ENCODE measurements at regions not wholly inside any gene's neighbourhood (a gene's known extent, or its start where the extent isn't known, plus 50 kb on each side); places are given as distances from the start of the nearest gene placed in this dataset.
"Not testable (repeated sequence)": the region's sequence is repeated elsewhere in the genome, so short reads cannot be mapped to it uniquely, and the experiment has no call there.

GRCh38 chr1:87972811-87973210, 644.1 kb downstream of the LMO4 start:
- DNase-seq = no peak

DNA sequence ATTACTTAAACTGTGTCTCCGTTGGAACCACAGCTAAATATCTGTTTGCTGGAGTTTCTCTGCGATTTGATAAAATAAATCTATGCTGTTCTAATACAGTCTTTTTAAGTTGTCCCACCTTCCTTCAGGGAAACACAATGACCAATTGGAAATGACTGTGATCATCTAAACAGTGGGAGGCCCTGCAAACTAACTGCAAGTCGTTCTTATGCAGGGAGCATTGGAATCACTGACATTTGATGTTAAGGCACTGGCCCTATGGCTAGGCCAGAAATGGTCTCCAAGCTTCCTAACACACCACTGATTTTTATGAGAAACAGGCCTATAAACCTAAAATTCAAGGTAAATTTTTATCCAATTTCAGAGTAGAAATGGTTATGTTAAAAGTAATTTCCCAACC, 645.2 kb downstream of the LMO4 start:
- no peak for DNase-seq

GRCh38 chr1:87976316-87976715, 647.6 kb downstream of the LMO4 start:
- DNase-seq = no peak

- DNase-seq = no peak
Observed at GRCh38 chr1:87977145-87977544, 648.5 kb downstream of the LMO4 start.

DNA sequence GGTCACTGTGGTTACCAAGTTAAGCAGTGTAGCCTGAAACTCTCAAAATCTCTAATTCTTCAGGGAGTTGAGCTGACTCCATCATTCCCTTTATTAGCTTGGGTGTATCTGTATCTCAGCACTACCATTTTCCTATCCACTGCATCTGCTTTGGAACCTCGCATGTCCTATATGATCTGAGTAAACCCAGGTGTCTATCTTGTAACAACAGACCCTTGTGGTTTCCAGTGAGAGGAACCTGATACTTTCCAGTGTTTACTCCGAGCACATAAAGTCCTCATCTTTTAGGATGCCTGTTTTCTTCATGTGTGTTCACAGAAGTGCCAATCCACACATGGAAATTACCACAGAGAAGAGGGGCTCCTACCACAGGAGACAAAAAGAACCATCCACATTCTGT, 650.4 kb downstream of the LMO4 start:
- no peak for DNase-seq

DNA sequence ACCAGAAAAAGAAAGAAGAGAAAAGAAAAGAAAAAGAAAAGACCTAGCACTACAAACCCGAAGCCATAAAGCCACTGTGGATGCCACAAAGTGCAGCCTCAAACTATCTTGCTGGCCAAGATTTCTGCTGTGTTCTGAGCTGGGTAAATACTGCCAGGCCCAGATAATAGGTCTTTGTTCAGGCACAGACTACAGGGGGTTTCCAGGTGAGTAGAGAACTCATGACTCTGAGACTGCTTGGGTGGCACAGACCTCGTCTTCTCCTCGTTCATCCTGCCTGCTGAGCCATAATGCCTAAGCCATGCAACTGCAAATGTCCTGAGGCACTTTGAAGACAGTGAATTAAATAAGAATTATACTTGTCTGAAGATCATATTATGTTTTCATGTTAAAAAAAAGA, 651.8 kb downstream of the LMO4 start:
- no peak for DNase-seq

GRCh38 chr1:87981386-87981785, 652.7 kb downstream of the LMO4 start:
- no peak for DNase-seq

DNA sequence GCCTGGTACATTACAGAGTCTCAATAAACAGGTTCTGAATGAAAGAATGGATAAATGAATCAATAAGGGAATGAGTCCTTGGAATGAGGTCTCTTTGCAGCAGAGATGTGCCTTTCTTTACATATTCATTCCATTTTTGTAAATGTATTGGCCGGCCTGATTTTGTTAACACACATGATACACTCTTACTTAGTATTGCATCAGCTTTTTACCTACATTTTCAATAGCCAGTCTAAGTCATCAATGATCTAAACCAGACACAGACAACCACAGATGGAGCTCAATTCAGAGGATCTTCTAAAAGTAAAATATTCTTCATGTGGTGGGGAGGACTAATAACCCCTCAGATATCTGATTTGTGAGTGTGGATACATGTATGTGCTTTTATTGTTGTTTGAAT, 653.1 kb downstream of the LMO4 start:
- DNase-seq = no peak

DNA sequence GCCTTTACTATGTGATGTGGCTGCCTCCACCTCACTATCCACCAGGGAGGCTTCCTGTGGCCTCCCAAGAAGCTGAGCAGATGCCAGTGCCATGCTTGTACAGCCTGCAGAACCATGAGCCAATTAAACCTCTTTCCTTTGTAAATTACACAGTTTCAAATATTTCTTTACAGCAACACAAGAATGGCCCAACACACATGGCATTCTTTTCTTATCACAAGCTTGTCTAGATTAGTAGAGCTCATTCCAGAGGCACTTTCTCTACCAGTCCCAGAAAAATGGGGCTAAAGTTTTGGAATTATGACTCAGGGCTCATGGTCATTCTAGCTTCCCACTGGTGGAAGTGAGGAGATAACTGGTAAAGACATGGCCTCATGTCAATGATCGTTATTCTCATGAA, 655.2 kb downstream of the LMO4 start:
- no peak for DNase-seq

DNA sequence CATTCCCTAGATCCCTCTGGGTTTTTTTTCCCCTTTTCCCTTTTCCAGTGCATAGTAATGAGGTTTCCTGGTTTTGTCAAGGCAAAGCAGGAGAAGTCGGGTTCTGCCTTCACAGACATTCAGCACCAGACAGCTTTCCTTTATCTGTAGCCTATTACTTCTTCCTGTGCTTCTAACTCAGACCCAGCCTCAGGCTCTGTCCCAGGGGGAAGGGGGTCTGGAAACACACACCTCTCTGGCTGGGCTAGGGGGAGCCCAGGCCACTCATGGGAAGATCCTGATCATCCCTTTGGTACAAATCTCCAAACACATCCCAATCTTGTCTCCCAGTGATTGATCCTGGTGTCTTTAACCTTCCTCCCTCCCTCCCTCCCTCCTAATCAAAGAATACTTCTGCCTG, 656.4 kb downstream of the LMO4 start:
- DNase-seq = no peak

DNA sequence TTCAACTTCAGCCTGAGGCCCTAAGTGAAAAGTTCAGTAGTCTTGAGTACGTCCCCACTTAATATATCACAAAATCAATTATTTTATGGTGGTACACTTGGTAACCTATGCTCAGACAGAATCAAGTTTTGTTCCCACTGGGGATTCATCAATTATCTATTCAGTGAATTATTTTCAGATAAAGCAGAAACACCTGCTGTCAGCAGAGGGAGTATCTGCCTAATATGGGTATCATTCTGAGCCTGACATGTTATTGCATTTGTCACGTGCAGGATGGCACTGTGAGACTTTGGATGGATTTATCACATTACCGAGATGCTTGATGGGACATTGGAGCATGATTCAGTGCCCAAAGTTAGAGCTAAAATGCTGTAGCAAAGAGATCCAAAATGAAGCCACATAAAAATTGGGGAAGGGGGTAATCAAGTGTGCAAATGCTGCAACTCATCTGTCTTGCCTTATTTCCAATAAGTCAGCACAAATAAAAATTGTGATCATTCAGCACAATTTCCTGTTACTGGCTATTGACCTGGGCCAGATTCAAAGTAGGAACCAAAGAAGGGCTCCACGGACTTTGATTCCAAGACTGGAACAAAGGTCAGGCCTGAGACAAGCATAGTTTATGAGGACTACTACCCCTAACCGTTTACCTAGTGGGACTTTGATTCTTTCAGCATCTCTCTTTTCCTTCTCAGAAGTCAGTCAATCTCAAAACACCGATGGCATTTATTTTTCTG, 657.6 kb downstream of the LMO4 start:
- no peak for DNase-seq

GRCh38 chr1:87989346-87989745, 660.7 kb downstream of the LMO4 start:
- no peak for DNase-seq

GRCh38 chr1:87992536-87992935, 663.9 kb downstream of the LMO4 start:
- not testable (repeated sequence) for DNase-seq

- DNase-seq = no peak
Observed at GRCh38 chr1:87993051-87993450, 664.4 kb downstream of the LMO4 start.

GRCh38 chr1:87999852-88000251, 671.2 kb downstream of the LMO4 start:
- DNase-seq = no peak

DNA sequence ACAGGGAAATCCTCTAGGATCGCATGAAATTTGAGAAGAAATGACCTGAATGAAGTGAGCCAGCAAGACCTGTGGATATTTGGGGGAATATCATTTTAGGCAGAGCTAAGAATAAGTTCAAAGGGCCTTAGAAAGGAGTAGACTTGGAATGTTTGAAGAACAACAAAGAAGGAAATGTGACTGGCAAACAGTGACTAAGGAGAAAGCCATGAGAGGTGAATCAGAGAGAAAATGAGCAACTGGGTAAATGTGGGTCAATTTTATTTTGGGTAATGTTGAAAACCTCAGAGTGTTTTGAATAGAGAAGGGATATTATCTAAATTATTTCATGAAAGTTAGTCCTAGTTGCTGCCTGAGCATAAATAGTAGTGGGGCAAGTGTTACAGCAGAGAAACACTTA, 672.8 kb downstream of the LMO4 start:
- DNase-seq = no peak

- no peak for DNase-seq
Observed at GRCh38 chr1:88003255-88003654, 674.6 kb downstream of the LMO4 start.

DNA sequence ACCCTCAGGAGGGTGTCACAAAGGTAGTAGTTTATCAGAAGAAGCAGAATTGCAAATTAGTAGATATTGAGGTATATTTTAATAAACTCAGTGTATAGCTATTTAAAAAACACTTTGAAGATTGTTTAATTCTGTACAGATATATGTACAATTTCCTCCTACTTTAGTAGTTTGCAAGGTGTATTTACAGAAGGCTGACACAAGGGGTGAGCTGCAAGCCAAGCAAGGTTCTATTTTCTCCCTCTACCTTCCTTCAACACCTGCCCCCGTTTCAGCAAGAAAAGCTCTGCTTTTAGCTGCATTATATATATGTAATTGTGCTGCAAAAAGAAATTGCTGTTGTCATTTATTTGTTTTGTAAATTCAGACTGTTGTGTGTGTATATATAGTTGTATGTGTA, 674.2 kb upstream of the PKN2 start:
- DNase-seq = no peak

DNA sequence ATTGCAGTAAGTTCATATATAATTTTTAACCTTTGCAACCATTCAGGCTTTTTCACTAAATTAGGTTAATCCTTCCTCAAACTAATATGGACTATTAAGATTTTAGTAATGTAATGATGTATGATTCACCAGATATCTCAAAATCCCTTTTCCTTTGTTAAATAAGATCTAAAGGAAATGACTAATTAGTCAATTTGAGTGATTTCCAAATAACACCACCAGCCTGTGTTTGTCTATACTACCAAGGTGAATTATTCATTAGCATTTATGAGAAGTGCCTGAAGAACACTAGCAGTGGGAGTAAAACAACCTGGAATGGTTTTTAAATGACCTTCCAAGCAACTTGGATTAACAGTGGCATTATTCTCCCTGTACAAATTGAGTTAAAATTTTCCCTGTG, 670.6 kb upstream of the PKN2 start:
- no peak for DNase-seq

- no peak for DNase-seq
Observed at GRCh38 chr1:88014131-88014530, 669.9 kb upstream of the PKN2 start.

GRCh38 chr1:88016947-88017346, 667.1 kb upstream of the PKN2 start:
- DNase-seq = no peak

- DNase-seq = no peak
Observed at GRCh38 chr1:88021529-88021928, 662.5 kb upstream of the PKN2 start.

DNA sequence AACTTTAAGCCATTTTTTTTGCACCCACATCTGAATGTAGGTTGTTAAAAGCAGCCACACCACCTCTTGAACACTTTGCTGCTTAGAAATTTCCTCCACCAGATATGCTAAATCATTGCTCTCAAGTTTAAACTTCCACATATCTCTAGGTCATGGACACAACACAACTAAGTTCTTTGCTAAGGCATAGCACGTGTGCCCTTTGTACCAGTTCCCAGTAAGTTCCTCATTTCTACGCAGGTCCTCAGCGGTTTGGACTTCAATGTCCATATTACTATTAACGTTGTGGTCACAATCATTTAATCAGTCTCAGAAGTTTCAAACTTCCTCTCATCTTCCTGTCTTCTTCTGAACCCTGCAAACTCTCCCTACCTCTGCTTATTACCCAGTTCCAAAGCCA, 661.6 kb upstream of the PKN2 start:
- DNase-seq = no peak

DNA sequence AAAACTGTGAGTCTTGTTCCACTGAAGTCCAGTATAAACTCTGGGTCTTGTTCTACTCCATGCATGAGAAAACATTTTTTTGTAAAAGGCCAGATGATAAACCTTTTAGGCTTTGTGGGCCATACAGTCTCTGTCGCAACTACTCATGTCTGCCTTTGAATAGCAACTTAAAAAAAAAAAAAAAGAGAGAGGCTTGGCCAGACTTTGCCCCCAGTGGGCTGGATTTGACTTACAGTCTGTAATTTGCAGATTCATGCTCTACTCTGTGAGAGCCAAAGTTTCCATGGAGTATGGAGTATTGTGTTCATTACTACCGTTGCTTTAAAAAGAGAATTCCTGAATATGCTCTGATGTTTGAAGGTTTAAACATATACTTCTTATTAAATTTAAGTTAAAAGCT, 654.9 kb upstream of the PKN2 start:
- peak; percentile 36 for DNase-seq

GRCh38 chr1:88029899-88030298, 654.2 kb upstream of the PKN2 start:
- DNase-seq = no peak

DNA sequence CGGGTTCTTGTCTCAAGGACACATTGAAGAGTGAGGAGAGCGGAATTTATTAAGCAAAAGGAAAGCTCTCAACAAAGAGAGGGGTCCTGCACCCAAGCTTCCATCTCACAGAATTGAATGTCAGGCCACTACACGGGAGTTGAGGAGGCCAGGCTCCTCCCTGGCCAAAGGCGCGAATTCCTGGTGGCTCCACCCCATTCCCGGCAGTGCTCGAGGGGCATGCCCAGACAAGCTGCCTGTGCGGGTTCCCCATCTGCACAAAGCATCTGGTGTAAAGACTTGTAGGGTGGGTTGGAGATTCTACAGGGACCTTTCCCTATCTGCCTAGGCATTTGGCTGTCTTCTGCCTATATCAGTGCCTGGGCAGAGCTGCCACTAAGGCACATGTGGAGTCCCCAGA, 648.5 kb upstream of the PKN2 start:
- DNase-seq = no peak
